ENCODE measurements at regions not wholly inside any gene's neighbourhood (a gene's known extent, or its start where the extent isn't known, plus 50 kb on each side); places are given as distances from the start of the nearest gene placed in this dataset.

DNA sequence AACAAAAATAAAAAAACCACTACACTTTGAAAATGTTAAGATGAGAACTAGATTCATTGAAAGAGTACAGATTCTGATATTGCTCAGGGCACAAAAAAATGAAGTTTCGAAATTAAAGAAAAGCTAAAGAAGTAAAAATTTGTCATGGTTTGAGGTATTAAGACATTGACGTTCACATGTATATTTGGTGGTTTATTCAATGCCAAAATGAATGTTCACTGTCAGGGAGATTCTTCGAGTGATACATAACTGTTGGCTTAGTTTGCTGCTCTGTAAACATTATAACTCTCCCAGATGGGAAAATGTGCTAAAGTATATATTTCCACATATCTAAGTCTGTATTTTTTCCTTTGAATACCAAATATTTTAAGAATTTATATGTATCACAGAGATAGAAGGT, 345.0 kb downstream of the SEMA3D start:
- Histone ChIP-seq H3K9me3 (no peaks in the 10 kb centered on the region), H3F3A (replicated peaks; ENCODE audit: insufficient read depth) (no peaks in the 10 kb centered on the region), H3K9me2 (no peaks in the 10 kb centered on the region; the same call in 1 of the 2 replicates), H3K36me3 (replicated peaks in 1 of 2; ENCODE audit: control insufficient read depth in 1 of 2, insufficient read depth in 2 of 2, low read length in 1 of 2) (no peaks in the 10 kb centered on the region), H3K27me3 (ENCODE audit: insufficient read depth) (no peaks in the 10 kb centered on the region), H3K4me1 (ENCODE audit: control insufficient read depth in 1 of 2, insufficient read depth in 2 of 2, low read depth in 1 of 2, low read length in 1 of 2) (no peaks in the 10 kb centered on the region), H3K9ac (no peak overlapping the region), H3K4me3 (ENCODE audit: low read depth in 2 of 2, low read length in 1 of 2) (no peak overlapping the region), H3K27ac (ENCODE audit: low read depth in 2 of 2, low read length in 1 of 2) (no peak overlapping the region), H3K79me2 (ENCODE audit: insufficient read depth) (no peaks in the 10 kb centered on the region), H3K4me2 (no peak overlapping the region), H2AFZ (ENCODE audit: low read depth) (no peak overlapping the region), H4K20me1 (ENCODE audit: insufficient read depth) (no peaks in the 10 kb centered on the region)
- 82% methylated on average over 3 of the region's 3 CpGs for WGBS (ENCODE audit: low lambda C conversion rate)
- DNase-seq, result no peak
- CTCF ChIA-PET, result interaction anchor here (1.1 kb wide), 1 partner anchor 17 kb away, joined by 4 read pairs; no protein-coding TSS in a partner anchor
- TF ChIP-seq USF2 (IDR thresholded peaks at IDR 0.05; ENCODE audit: borderline replicate concordance, low read depth, low read length) (no peak), FOXJ3 (CRISPR knock-in tag; IDR thresholded peaks at IDR 0.05) (no peak), GATA2 (CRISPR knock-in tag; IDR thresholded peaks at IDR 0.05) (no peak), CHD2 (IDR thresholded peaks at IDR 0.05; ENCODE audit: low read length, partially characterized antibody) (no peak), MAX (IDR thresholded peaks at IDR 0.05; ENCODE audit: low read depth) (no peak), TCF12 (IDR thresholded peaks at IDR 0.05) (no peak), SMC3 (IDR thresholded peaks at IDR 0.05; ENCODE audit: low read depth, low read length) (no peak), NFIC (IDR thresholded peaks at IDR 0.05; ENCODE audit: borderline replicate concordance) (no peak), RCOR1 (IDR thresholded peaks at IDR 0.05; ENCODE audit: low read length) (no peak), IRF3 (IDR thresholded peaks at IDR 0.05; ENCODE audit: low read depth, low read length) (no peak), RXRA (IDR thresholded peaks at IDR 0.05; ENCODE audit: borderline replicate concordance, low read depth) (no peak), FOXM1 (IDR thresholded peaks at IDR 0.05; ENCODE audit: low read depth) (no peak), REST (IDR thresholded peaks at IDR 0.05; ENCODE audit: low read depth, low read length) (no peak), CTCF (IDR thresholded peaks at IDR 0.05) (no peak), POLR2AphosphoS5 (IDR thresholded peaks at IDR 0.05; ENCODE audit: low read depth, low read length) (no peak), FOSL2 (IDR thresholded peaks at IDR 0.05; ENCODE audit: borderline replicate concordance, low read depth) (no peak), MEF2A (IDR thresholded peaks at IDR 0.05; ENCODE audit: borderline replicate concordance, low read depth) (no peak)
- POLR2A ChIA-PET, result no interaction called here
